ENCODE measurements at regions not wholly inside any gene's neighbourhood (a gene's known extent, or its start where the extent isn't known, plus 50 kb on each side); places are given as distances from the start of the nearest gene placed in this dataset.

DNA sequence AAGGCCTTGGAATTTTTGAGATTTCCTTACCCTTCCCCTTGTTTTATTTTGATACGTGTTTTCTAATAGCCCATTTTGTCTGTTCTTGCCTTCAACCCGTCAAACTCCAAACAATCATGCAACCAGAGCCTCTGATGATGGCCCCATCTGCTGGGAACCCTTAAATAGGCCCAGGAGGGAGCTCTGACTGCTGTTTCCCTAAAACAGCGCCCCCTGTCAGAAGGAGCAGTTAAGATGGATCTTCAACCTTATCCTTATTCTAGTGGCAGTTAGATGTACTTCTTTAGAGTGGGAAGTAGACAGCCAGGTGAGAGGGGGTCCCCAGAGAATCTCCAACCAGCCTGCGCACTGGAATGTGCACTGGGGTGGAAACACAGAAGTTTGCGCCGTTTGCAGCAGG lies 1031.0 kb upstream of the PCDH9 start:
- TF ChIP-seq CEBPB (IDR thresholded peaks at IDR 0.05) = no peak
- no peak for TF ChIP-seq EGR1 (IDR thresholded peaks at IDR 0.05)
- no peak for TF ChIP-seq TEAD4 (IDR thresholded peaks at IDR 0.05)
- TF ChIP-seq EP300 (IDR thresholded peaks at IDR 0.05; ENCODE audit: borderline replicate concordance) = no peak
- no peak for TF ChIP-seq RAD21 (IDR thresholded peaks at IDR 0.05; ENCODE audit: low read depth)
